Inflammatory macrophage treated with lipopolysaccharide for 1 hour (primary cell): ENCODE measurements at regions not wholly inside any gene's neighbourhood (a gene's known extent, or its start where the extent isn't known, plus 50 kb on each side); places are given as distances from the start of the nearest gene placed in this dataset.
"Not testable (repeated sequence)": the region's sequence is repeated elsewhere in the genome, so short reads cannot be mapped to it uniquely, and the experiment has no call there.

Experiments
- DNase-seq, 2 donors: peaks; one replicate each; pipeline ENCODE4 v3.0.0-alpha.2; 2020 to 2022

DNA sequence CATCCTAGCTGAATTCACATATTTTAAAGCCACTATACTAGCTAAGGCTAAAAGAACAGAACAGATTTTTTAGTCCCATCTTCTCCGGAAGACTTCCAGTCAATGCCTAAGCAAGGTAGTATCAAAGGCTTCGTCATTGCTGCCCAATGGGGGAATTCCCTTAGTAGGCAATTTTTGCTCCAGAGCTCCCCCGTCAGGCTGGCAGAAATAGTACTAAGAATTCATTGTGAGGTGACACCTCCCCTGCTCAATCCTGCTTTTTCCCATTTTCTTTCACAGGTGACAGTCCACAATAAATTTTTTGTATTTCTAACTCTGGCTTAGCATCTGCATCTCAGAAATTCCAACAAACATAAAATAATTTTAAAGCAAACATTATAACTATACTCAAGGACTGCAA is 52.8 kb upstream of the SRSF6 start:
- peak; percentile 1 to 42 for DNase-seq

DNA sequence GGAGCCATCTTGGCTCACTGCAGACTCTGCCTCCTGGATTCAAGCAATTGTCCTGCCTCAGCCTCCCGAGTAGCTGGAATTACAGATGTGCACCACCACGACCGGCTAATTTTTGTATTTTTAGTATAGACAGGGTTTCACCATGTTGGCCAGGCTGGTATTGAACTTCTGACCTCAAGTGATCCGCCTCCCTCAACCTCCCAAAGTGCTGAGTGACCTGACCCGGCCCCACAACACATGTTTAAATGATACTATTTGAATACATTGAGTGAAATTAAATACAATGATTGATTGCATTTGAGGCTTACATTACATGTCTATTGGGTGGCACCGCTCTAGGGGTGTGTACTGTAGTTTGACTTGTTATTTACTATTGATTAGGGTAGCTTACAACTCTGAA is 56.8 kb upstream of the SRSF6 start:
- not testable (repeated sequence) for DNase-seq

DNA sequence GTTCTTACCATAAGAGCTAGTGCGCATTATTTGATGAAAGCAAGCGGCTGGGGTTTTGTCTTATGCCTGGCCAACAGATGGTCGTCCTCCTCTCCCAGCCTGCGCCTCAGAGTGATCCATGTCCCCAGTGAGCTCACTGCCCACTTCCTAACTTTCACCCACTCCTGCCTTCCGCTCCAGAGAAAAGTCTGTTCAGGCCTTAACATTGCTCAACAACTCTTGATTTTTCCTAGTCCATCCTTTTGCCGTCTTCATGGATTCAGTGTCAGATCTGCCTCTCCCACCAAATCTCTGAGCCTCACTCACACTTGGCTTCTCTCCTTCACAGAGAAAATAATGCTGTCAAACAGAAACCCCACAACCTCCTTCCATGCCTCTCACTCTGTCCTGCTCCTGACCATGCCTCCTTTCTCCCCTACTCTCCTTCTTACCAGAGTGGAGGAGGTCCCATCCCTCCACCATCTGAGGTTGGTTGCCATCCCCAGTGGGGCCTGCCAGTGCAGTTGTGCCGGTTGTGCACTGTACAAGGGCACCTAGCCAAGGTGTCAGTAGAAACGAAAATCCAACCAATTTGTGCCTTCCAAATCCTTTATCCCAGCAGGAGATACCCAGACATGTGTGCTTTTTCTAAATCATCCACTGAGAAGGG is 58.9 kb upstream of the SRSF6 start:
- no peak for DNase-seq

DNA sequence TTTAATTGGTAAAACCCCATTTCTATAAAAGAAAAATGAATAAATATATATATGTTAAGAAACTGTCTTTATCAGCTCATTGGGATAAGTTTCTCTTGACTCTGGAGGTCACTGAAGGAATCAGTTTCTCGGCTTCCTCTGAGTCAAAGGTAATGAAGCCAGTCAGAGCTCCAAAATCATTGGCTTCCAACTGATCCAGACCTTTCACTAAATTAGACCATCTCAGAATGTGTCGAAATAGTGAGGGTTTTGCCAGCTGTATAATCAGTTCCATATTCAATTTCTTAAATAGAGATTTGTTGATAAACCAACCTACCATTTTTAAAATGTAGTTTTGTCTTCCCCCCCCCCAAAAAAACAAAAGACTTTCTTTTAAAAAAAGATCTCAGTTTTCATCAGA is 60.5 kb upstream of the SRSF6 start:
- no peak for DNase-seq

DNA sequence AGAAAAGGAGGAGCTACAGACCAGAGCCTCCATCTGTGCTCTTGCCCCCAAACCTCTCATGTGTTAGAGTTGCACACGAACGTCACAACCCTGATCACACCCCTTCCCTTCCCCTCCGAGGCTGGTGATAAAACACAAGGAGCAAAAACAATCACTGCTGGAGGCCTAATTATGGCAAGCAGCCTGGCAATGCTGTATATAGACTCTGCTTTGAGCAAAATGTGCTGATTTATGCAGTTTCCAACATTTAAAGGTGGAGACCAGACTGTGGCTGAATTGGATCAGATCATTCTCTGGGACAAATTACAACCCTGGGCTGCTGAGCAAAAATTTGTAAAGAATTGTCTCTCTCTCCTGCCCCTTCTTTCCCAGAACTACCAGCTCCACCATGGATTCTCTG is 64.6 kb upstream of the SRSF6 start:
- no peak for DNase-seq

DNA sequence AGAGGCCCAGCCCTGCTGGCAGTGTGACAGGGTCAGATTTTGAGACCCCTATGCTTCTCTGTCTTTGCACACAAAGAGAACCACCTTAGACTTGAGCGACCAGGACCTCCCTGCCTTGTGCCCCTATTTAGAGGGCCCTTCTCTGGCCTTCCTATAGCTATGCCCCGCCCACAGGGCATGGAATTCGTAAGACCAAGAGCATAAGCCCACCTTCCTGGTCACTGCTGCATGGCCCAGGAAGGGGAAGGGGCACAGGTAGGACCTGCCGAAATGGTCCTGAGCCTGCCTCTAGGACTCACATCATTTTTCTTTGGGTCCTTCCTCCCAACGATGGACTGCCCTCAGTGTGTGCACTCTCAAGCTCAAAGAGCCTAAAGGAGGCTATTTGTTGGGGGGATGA is 65.1 kb upstream of the SRSF6 start:
- DNase-seq, result no peak

DNA sequence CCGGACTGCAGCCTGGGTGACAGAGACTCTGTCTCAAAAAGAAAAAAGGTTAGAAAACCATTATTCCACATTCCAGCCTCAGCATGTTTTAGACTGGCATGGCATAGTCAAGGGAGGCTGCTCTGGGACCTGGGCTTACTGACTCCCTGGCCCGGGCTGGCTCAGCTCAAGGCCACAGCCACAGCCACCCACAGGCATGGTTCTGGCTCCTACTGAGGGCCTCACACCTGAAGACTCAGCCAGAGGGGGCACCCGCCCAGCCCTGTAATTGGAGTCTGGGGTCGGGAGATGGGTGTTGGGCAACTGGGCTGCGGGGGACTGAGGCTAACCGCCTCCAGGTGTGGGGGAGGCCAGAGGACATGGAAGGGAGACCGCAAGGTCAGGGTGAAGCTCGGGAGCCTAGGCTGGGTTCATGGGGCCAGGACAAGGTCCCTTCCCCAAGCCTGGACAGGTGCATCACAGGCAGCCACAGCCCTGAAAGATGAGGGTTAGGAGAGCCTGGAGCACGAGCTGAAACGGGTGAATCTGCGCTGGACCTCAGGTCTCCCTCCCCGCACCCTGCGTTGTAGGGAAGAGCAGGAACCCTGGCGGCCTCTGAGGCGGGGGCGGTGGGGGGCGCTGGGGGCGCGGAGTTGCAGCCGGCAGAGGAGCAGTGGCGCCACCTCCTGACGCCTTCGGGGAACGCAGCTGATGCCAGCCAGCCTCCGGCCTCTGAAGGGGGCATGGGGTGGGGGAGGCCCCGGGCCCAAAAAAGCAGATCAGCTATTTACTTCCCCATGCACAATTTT is 67.7 kb upstream of the SRSF6 start:
- DNase-seq, result no peak

DNA sequence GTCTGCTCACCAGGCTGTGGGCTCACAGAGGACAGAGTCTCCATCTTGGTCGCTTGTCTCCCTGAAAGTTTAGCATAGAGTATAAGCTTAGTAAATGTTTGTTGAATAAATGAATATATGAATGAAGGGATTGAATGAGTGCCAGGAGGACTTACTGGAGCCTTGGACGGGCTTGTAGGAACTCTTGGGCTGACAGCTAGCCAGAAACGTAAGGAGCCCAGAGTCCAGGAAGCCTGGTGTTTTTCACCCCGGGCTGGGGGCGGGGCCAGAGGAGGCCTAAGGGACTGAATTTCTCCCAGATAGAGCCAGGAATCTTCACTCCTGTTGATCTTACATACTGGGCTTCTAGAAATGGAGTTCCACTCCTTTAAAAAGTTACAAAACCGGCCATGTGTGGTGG is 68.5 kb upstream of the SRSF6 start:
- DNase-seq, result no peak

DNA sequence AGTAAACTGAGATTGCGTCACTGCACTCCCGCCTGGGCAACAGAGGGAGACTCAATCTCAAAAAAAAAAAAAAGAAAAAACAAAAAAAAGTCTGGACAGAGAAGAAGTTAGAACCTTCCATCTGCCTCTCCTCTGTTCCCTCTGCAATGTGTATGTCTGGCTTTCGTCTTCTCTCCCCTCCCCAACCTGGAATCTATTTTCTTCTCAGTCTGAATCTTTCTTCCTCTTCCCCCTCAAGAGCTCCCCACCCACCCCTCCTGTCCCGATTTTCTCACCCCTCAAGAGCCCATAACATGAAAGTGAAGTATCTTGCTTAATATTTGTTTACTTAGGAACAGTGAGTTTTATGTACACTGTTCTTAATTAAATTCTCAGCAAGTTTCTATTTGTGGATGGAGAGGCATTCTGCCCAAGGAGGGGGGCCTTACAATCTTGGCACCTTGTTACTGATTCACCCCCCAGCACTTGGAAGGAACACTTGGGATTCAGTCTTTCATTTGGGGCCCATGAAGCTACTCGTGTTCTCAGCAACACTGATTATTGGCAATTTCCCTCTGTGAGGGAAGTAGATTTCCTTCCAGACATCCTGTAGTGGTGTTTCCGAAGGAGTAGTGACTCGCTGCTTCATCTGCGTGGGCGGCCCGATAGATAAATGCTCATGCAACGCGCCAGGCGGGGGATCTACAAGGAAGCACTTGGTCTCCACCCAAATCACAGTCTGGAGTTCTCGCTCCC is 69.3 kb upstream of the SRSF6 start:
- no peak for DNase-seq

DNA sequence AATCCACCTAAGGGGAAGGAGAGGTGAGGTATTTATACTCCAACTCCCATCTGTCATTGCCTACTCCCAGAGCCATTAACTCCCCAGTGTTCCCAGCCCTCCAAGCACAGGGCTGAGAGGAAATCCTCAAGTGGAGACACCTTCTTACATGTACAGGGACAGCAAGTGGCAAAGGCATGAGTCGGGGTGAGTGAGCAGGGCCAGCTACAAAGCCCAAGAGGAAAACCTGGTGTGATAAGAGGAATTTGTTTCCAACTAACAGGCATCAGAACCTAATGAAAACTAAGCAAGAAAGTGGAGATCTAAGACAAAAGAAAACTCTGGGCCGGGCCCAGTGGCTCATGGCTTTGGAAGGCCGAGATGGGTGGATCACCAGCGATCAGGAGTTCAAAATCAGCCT is 70.0 kb upstream of the SRSF6 start:
- no peak for DNase-seq

DNA sequence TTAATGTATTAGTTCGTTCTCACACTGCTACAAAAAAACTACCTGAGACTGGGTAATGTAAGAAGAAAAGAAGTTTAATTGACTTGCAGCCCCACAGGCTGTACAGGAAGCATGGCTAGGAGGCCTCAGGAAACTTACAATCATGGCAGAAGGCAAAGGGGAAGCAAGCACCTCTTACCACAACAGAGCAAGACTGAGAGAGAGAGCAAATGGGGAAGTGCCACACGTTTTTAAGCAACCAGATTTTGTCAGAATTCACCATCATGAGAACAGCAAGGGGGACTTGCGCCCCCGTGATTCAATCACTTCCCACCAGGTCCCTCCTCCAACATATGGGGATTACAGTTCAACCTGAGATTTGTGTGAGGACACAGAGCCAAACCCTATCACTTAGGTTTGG is 70.8 kb upstream of the SRSF6 start:
- no peak for DNase-seq

DNA sequence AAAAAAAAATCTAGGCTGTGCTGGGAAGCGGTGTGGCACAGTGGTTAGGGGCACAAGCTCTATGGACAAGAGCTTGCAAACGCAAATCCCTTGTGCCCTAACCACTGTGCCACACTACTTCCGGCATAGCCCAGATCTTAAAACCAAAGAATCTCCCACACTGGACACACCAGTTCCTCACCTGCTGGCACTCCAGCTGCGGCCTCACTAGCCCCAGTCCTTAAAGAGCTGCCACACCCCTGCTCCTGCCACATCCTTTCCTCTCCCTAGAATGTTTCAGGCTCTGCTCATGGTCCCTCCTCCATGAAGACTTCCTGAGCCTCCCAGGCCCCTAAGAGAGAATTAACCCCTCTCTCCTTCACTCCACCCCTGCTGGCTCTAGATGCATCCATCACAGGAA is 71.8 kb upstream of the SRSF6 start:
- DNase-seq, result no peak

DNA sequence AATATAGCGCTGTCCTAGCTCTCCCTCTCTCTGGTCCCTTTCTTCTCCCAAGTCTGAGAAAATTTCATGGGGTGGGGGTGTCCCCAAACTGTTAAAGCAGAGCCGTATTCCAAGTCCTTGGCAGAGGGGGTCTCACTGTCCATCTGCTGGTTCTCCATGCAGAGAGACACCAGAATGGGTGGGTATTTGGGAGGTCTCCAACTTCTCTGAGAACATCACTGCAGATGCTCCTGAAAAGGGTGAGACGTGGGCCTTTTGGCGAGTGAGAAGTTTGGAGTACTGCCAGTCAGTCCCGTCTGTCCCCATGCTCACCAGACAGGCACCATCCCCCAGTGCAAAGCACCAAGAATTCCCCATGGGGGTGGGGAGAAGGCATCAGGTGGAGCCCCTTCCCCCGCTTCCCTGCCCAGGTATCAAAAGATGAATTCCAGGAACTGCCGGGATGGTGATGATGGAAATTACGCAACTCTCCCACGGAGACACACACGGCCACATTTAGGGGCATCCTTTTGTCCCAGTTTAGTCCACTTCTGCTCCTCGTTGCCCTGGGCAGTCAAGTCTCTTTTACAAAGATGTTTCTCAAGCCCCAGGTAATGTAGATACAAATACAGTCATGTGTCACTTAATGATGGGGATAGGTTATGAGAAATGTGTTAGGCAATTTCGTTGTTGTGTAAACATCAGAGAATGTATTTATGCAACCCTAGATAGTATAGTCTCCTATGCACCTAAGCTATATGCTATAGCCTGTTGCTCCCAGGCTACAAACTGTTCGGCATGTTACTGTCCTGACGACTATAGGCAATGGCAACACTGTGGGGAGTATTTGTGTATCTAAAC is 73.4 kb upstream of the SRSF6 start:
- no peak for DNase-seq

DNA sequence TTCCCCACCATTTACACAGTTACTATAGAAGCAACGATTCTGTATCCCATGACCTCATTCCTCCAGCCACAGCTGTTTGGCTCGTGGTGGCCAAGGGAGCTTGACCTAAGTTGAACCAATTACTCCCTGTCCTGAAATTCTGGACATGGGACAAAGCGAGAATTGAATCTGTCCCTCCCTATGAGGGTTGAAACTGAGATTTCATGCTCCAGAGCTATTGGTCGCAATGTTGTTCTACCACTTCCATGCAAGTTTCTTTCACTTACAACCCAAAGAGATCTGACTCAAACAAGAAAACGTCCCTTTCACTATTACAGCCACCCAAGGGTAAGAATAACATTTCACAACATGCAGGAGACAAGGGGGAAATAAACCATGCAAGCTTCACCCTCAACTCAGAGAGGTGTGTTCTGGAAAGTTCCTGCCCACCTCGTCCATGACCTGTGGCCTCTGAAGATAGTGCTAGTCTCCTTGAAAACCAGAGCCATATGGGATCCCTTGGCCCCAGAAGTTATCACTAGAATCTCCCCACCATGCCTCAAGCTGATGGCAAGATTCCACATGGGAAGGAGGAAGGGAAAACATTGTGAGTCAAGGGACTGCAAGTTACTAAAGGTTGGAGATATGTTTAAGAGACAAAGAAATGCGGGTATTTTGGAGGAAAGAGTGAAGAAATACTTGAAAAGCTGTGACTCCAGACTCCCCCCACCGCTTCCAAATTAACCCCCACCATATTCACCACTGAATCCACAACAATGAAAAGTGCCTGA is 74.5 kb upstream of the SRSF6 start:
- no peak for DNase-seq

DNA sequence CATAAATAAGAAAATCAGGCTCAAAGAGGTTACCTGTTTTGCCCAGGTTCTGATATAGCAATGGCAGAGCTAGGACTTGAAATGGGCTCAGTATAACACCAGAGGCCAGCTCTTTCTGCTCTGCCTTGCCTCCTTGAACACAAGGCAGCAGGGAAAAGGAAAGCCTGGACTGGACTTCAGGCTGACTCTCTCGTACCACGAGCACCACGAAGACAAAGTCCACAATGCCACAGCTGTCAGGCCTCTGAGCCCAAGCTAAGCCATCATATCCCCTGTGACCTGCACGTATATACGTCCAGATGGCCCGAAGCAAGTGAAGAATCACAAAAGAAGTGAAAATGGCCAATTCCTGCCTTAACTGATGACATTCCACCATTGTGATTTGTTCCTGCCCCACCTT is 75.6 kb upstream of the SRSF6 start:
- DNase-seq, result not testable (repeated sequence)

DNA sequence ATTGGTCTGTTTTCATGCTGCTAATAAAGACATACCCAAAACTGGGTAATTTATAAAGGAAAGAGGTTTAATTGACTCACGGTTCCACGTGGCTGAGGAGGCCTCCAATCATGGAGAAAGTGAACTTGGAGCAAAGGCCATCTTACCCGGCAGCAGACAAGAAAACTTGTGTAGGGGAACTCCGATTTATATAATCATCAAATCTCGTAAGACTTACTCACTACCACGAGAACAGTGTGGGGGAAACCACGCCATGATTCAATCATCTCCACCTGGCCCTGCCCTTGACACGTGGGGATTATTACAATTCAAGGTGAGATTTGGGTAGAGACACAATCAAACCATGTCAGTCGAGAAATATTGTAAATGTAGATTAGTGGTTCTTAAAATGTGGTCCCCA is 76.2 kb upstream of the SRSF6 start:
- DNase-seq, result not testable (repeated sequence)

DNA sequence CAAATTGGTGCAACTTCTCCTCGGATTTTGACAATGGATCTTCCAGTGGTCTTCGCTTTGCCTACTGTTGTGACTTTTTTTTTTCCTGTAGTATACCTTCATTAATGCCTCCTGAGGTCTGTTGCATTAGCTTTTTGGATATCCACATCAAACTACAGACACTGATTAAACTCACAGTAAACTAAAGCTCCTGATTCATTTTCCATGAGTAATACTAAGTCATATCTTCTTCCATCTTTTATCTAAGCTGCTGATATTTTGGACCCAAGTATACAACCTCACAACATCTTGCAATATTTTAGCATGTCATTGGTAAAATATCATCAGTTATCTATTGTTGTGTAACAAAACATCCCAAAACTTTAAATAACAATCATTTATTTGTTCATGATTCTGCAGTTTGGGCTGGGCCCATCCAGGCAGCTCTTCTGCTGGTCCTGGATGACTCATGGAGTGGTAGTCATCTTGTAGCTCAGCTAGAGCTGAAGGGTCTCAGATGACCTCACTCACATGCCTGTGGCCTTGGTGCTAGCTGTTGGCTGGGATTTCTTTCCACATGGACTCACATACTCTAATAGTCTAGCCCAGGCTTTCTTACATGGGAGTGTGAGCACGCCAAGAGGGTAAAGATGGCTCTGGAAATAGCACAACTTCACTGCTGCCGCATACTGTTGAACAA is 78.3 kb upstream of the SRSF6 start:
- DNase-seq, result no peak

DNA sequence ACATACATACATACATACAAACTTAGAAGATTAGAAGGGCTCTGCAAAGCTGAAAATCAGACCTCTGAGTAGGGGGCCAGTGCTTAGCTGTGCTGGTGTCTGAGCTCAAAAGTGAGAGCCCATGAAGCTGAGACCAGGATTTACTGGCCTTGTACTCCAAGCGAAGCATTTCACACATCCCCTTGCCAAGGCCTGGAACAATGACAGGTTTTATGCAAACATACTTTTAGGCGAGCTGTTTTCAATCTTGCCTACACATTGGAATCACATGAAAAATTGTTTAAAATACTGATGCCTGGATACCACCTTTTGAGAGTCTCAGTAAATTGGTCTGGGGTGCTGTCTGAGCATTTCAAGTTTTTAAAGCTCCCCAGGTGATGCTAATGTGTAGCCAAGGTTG is 80.9 kb upstream of the SRSF6 start:
- no peak for DNase-seq

DNA sequence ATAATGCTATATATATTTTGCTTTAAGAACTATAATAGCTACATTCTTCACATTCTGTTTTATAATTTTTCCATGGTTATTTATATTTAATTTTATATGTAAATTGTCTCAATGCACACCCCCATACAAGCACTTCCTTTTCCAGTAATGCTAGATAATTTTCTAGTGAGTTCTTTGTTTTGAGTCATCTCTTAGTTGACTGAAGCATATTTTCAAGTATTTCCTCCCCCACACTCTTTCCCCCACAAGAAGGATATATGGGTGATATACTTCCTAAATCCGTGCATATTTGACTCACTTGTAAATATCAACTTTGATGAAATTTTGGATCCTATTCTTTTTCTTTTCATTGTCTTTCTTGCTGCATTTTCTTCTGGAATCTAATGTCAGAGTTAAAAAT is 82.1 kb upstream of the SRSF6 start:
- DNase-seq, result peak in 1 of 2 donors; percentile 16

DNA sequence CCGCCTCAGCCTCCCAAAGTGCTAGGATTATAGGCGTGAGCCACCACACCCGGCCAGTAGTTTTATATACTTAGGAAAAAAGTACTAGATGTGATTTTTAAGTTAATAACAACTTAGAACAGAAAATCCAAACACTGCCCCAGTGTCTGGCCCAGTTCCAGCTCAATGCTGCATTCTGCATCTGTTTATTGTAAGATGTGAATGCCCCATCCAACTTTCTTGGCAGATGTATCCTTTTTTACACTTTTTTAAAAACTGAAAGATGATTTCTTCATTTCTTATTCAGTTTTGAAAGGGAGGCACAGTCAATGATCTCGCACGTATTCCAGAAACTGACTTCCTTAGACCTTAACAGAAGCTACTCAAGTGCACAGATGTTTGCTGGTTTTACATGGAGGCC is 85.6 kb upstream of the SRSF6 start:
- no peak for DNase-seq

DNA sequence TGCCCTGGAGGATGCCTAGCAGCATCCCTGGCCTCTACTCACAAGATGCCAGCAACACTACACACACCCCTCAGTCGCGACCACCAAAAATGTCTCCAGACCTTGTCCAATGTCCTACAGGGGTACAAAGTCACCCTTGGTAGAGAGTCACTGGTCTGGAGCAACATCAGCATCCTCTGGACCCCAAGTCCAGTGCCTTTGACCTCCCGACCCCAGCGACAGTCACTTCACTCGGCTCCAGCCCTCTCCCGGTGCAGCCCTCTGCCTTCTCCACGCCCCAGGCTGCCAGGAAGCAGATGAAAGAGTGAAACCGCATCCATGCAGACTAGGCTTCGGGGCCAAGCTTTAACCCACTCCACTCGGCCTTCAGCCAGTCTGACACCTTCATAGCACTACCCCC is 92.0 kb upstream of the SRSF6 start:
- no peak for DNase-seq

DNA sequence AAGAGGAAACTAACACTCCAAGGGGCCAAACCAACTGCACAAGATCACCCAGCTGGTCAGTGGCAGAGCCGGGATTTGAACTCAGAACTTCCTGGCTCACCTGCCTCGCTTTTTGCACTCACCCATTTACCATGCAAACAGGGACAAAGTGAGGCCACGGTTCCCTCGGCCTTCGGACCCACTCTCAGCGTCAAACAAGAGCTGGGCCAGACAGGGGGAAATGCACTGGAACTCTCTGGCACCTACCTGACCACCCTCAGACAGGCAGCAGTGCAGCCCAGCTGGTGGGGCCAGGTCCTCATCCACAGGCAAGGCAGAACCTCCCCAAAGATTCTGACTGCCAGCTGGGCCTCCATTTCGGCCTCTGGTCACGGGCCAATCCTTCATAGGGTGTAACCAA is 93.7 kb upstream of the SRSF6 start:
- no peak for DNase-seq
